ENCODE measurements at regions not wholly inside any gene's neighbourhood (a gene's known extent, or its start where the extent isn't known, plus 50 kb on each side); places are given as distances from the start of the nearest gene placed in this dataset.

GRCh38 chr2:217612920-217613319 is 389.9 kb downstream of the TNS1 start (continued):
- no peak for TF ChIP-seq CUX1 (IDR thresholded peaks at IDR 0.05; ENCODE audit: insufficient replicate concordance, low read depth, low read length)
- no peak for TF ChIP-seq CBX5 (IDR thresholded peaks at IDR 0.05; ENCODE audit: low read depth)
- no peak for TF ChIP-seq MEF2A (IDR thresholded peaks at IDR 0.05; ENCODE audit: insufficient read depth, low read depth, low read length)
- no peak for TF ChIP-seq ZNF622 (IDR thresholded peaks at IDR 0.05)
- TF ChIP-seq CREM (IDR thresholded peaks at IDR 0.05; ENCODE audit: low read depth), result no peak
- no peak for TF ChIP-seq POLR2AphosphoS5 (IDR thresholded peaks at IDR 0.05; ENCODE audit: low read length)
- no peak for TF ChIP-seq BCLAF1 (IDR thresholded peaks at IDR 0.05)
- TF ChIP-seq FOXM1 (IDR thresholded peaks at IDR 0.05; ENCODE audit: low read depth, low read length), result no peak

Measured in GM12878 (cell line).